GM19468 (cell line): ENCODE measurements at regions not wholly inside any gene's neighbourhood (a gene's known extent, or its start where the extent isn't known, plus 50 kb on each side); places are given as distances from the start of the nearest gene placed in this dataset.
A peak's percentile ranks its signal among the peaks of the same experiment; 100 is the strongest.
"Not testable (repeated sequence)": the region's sequence is repeated elsewhere in the genome, so short reads cannot be mapped to it uniquely, and the experiment has no call there.

ENCODE experiments used
- ATAC-seq: cut with Tn5 transposase; IDR thresholded peaks from one replicate; pipeline ENCODE4 v1.9.1; 2021; ENCODE audit warnings: mild to moderate bottlenecking, moderate library complexity, moderate number of reproducible peaks; ENCODE audit not compliant: unreplicated experiment; ENCODE audit errors: extremely low read depth

DNA sequence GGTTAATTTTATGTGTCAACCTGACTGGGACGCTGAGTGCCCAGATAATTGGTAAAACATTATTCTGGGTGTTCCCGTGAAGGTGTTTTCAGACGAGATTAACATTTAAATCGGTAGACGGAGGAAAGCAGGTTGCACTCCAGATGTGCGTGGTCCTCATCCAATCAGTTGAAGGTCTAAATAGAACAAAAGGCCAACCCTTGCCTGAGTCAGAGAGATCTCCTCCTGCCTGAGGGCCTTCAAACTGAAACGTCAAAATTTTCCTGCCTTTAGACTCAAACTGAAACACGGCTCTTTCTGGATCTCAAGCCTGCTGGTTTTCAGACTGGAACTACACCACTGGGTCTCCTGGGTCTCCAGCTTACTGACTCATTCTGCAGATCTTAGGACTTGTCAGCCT is 70.9 kb downstream of the NPIPA5 start:
- ATAC-seq: not testable (repeated sequence)

GRCh38 chr16:15305889-15306288 is 72.2 kb downstream of the NPIPA5 start:
- not testable (repeated sequence) for ATAC-seq

GRCh38 chr16:15303667-15304324 is 74.3 kb downstream of the NPIPA5 start:
- not testable (repeated sequence) for ATAC-seq

- ATAC-seq: not testable (repeated sequence)
These were observed 81.0 kb downstream of the NPIPA5 start for GRCh38 chr16:15297104-15297503.

- not testable (repeated sequence) for ATAC-seq
These were observed 103.3 kb downstream of the NPIPA5 start for GRCh38 chr16:15274796-15275195.

DNA sequence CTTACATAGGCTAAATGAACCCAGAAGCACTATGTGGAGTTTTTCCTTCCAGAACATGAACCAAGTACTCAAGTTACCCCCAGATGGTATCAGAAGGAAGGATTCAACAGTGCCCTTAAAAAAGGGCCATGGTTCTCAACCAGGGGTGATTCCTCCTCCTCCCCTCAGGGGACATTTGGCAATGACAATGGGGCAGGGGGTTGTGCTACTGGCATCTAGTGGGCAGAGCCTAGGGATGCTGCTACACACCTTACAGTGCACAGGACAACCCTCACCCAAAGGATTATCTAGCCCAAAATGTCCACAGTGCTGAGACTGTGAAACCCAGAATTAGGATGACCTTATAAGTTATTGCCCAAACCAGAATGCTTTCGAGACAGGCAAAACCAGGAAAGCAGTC is 104.1 kb downstream of the NPIPA5 start:
- ATAC-seq: not testable (repeated sequence)

- ATAC-seq: not testable (repeated sequence)
These were observed 111.2 kb downstream of the NPIPA5 start for GRCh38 chr16:15266941-15267340.

DNA sequence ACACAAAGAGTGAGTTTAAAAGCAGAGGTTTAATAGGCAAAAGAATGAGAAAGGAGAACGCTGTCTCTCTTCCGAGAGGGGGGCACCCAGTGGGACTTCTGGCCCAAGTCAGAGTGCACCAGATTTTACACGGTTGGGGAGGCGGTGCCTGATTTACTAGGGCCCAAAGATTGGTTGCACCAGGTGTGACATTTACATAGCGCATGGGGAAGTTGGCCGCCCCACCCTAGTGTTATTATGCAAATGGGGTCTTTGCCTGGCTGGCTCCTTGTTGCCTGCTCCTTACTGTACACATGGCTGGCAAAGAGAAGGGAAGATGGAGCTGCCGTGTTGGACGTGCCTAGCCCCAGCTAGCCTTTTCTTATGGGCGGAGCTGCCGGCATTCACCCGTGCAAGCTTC is 115.9 kb downstream of the NPIPA5 start:
- not testable (repeated sequence) for ATAC-seq

DNA sequence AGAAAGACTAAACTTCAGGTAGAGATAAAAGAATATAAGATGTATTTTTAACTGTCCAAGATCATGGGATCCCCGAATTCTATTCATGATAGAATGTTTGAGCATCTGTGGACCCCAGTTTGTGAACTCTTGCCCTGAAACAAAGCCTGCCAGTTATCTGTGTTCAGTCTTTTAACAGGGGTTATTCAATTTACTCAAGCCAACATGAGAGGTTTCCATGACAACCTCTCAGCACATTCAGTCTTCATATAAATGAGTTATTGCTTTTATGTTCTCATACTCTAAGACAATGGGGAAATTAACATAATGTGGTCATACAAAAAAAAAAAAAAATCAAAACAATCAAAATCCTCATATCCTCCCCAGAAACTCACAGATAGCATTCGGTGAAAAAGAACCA is 130.1 kb downstream of the NPIPA5 start:
- not testable (repeated sequence) for ATAC-seq

GRCh38 chr16:15236674-15237323 is 141.3 kb downstream of the NPIPA5 start:
- not testable (repeated sequence) for ATAC-seq

DNA sequence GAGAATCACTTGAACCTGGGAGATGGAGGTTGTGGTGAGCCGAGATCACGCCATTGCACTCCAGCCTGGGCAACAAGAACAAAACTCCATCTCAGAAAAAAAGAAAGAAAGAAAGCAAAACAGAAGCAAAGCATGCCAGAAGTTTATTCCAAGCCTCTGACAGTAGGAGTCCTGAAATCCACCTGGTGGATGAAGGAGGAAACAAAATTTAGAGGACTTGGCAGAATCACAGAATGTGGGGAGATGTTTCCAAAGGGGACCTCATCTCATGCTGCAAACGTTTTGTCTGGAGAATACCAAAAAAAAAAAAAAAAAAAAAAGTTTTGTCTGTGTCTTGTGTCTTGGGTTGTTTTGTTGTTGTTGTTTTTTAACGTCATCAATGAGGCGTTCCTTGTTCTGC is 141.1 kb upstream of the RRN3 start:
- ATAC-seq: not testable (repeated sequence)

- ATAC-seq: not testable (repeated sequence)
These were observed 140.6 kb upstream of the RRN3 start for GRCh38 chr16:15234702-15235101.

GRCh38 chr16:15230432-15230831 is 136.4 kb upstream of the RRN3 start:
- not testable (repeated sequence) for ATAC-seq

- ATAC-seq: not testable (repeated sequence)
These were observed 135.6 kb upstream of the RRN3 start for GRCh38 chr16:15229661-15230060.

GRCh38 chr16:15224651-15225050 is 130.6 kb upstream of the RRN3 start:
- ATAC-seq: not testable (repeated sequence)

DNA sequence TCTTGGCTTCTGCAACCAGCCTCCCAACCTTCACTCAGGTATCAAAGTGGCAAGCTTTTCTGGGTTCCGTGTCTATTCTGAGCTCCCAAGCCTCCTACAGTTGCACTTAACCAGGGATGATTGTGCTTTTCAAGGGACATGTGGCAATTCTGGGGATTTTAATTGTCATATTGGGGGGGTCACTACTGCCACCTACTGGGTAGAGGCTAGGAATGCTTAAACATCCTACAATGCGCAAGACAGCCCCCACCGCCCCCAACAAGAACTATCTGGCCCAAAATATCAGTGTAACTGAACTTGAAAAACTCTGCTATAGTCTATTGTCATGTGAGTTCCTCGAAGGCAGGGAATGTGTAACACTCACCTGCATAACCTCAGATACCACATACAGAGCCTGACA is 129.3 kb upstream of the RRN3 start:
- not testable (repeated sequence) for ATAC-seq

DNA sequence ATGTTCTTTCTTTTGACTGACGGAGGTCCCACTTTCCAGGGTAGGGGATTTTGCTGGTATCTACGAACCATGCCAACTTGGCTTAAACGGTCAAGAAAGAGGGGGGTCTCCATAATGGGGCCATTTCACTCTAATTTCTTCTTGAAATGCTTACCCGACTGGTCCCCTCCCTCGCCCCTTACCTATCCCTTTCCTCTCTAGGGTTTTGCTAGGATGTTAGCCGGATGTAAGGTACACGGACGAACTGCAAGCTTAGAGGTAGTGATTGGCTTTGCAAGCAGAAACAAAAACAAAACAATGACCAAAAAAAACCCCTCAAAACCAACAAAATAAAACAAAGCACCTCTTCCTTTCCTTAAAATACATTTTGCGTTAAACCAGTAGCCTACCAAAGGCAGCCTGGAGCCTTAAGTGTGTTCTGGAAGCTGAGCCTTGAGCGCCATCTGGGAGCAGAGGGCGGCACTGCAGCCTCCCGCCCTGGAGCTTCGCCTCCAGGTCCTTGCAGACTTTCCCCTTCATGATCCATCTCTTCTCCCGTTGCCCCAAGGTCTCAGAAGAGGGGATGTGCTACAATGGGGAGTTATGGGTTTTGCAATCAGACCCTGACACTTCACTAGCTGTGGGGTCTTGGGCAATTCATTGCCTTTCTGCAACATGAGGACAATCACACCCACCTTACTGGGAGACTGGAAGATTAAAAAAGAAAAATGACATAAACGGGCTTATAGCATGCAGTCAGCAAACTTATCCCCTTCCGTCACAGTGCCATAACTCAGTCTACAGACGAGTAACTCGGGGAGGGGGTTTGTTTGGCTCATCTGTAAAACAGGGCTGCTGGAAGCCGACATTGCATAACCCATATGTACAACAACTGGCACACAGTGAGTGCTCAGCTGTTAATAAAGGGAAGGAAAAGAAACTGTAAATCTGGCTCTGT is 125.9 kb upstream of the RRN3 start:
- ATAC-seq: peak; percentile 46

GRCh38 chr16:15218856-15219500 is 124.9 kb upstream of the RRN3 start:
- ATAC-seq: not testable (repeated sequence)

DNA sequence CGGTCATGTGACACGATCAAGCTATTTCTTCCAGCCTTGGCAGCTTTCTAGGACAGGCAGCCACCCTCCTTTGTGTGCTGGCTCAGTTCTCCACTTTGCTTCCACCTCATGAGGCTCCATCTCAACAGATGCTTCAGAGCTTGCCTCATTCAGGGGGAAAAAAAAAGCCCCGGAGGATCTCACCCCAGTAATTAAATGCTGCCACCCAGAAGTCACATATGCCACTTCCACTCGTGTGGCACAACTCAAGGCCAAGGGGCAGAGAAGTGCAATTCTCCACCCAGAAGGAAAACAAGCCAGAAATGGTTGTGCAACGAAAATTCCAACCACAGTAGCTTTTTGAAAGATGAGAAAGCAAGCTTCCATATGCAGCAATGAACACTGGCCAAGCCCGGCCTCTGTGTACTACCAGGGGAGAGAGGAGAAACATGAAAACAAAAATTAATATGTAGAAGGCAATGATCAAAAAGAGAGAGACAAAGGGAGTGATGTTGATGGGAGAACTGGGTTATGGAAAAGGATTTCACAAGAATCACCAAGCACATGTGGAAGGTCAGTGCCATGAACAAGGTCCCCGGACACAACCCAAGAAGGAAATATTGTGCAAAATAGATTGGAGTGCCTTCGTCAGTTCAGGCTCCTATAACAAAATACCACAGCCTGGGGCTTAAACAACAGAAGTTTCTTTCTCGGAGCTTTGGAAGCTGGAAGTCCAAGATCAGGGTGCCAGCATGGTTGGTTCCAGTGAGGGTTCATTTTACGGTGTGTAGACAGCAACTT is 113.3 kb upstream of the RRN3 start:
- ATAC-seq: not testable (repeated sequence)
